GM21825 (cell line): ENCODE measurements at regions not wholly inside any gene's neighbourhood (a gene's known extent, or its start where the extent isn't known, plus 50 kb on each side); places are given as distances from the start of the nearest gene placed in this dataset.
"Not testable (repeated sequence)": the region's sequence is repeated elsewhere in the genome, so short reads cannot be mapped to it uniquely, and the experiment has no call there.

ENCODE experiments used
- ATAC-seq: cut with Tn5 transposase; IDR thresholded peaks from one replicate; pipeline ENCODE4 v1.9.1; 2021; ENCODE audit warnings: mild to moderate bottlenecking, moderate library complexity; ENCODE audit not compliant: unreplicated experiment

GRCh38 chr7:130942211-130942964 is 208.4 kb upstream of the KLF14 start:
- ATAC-seq = no peak

GRCh38 chr7:130943336-130943901 is 209.4 kb upstream of the KLF14 start:
- ATAC-seq = no peak

- no peak for ATAC-seq
Measured at GRCh38 chr7:130943981-130944380, 210.0 kb upstream of the KLF14 start.

- no peak for ATAC-seq
Measured at GRCh38 chr7:130944997-130945396, 211.0 kb upstream of the KLF14 start.

GRCh38 chr7:130945411-130945811 is 211.4 kb upstream of the KLF14 start:
- peak; percentile 32 for ATAC-seq

- no peak for ATAC-seq
Measured at GRCh38 chr7:130946114-130946513, 212.1 kb upstream of the KLF14 start.

GRCh38 chr7:130947792-130948580 is 214.0 kb upstream of the KLF14 start:
- no peak for ATAC-seq

GRCh38 chr7:130948822-130949221 is 214.8 kb upstream of the KLF14 start:
- no peak for ATAC-seq

GRCh38 chr7:130949550-130949949 is 215.5 kb upstream of the KLF14 start:
- no peak for ATAC-seq

- ATAC-seq = no peak
Measured at GRCh38 chr7:130950054-130950453, 216.0 kb upstream of the KLF14 start.

GRCh38 chr7:130950741-130951140 is 216.7 kb upstream of the KLF14 start:
- ATAC-seq = no peak

- no peak for ATAC-seq
Measured at GRCh38 chr7:130951303-130951975, 217.4 kb upstream of the KLF14 start.

- no peak for ATAC-seq
Measured at GRCh38 chr7:130951976-130952876, 218.2 kb upstream of the KLF14 start.

- ATAC-seq = no peak
Measured at GRCh38 chr7:130953196-130953595, 219.2 kb upstream of the KLF14 start.

GRCh38 chr7:130954918-130955564 is 221.0 kb upstream of the KLF14 start:
- no peak for ATAC-seq

- ATAC-seq = no peak
Measured at GRCh38 chr7:130955565-130955919, 221.5 kb upstream of the KLF14 start.

- no peak for ATAC-seq
Measured at GRCh38 chr7:130956417-130957136, 222.6 kb upstream of the KLF14 start.

- no peak for ATAC-seq
Measured at GRCh38 chr7:130957137-130957513, 223.1 kb upstream of the KLF14 start.

GRCh38 chr7:130957722-130958435 is 223.9 kb upstream of the KLF14 start:
- ATAC-seq = not testable (repeated sequence)
